ENCODE measurements at regions not wholly inside any gene's neighbourhood (a gene's known extent, or its start where the extent isn't known, plus 50 kb on each side); places are given as distances from the start of the nearest gene placed in this dataset.

- TF ChIP-seq CTCF (IDR thresholded peaks at IDR 0.05 in 2 of 3, conservative IDR thresholded peaks at IDR 0.05 in 1 of 3; ENCODE audit: borderline replicate concordance in 1 of 3, insufficient read depth in 1 of 3, low read depth in 2 of 3, low read length in 2 of 3) (no peak), MAX (IDR thresholded peaks at IDR 0.05) (no peak), ATF3 (IDR thresholded peaks at IDR 0.05) (no peak), TCF7L2 (IDR thresholded peaks at IDR 0.05; ENCODE audit: borderline replicate concordance, extremely low read depth, insufficient read depth, insufficient read length) (no peak), ZNF274 (IDR thresholded peaks at IDR 0.05; ENCODE audit: low read depth, low read length) (no peak), REST (IDR thresholded peaks at IDR 0.05; ENCODE audit: low read depth) (no peak), YY1 (IDR thresholded peaks at IDR 0.05; ENCODE audit: extremely low read depth, insufficient replicate concordance, low read depth, low read length) (no peak), RAD21 (IDR thresholded peaks at IDR 0.05; ENCODE audit: low read depth) (no peak), EGR1 (IDR thresholded peaks at IDR 0.05; ENCODE audit: low read depth) (no peak), POLR2A (IDR thresholded peaks at IDR 0.05; ENCODE audit: borderline replicate concordance, extremely low read depth, insufficient read depth, insufficient read length) (no peak), EZH2 (IDR thresholded peaks at IDR 0.05) (no peak)
Measured at GRCh38 chr2:7527165-7527722, 610.0 kb downstream of the RNF144A start.
